Endothelial cell of umbilical vein (primary cell): ENCODE measurements at regions not wholly inside any gene's neighbourhood (a gene's known extent, or its start where the extent isn't known, plus 50 kb on each side); places are given as distances from the start of the nearest gene placed in this dataset. TPM values are rescaled to one million over a fixed set of nuclear protein-coding genes. Genes with fewer than 3 reads are reported as not detected.

Experiments used
- BruUV-seq: library from RNA; stranded (reverse); fragments of 400-500 nt; replicated peaks from 2 replicates; lab custom pipeline; 2021; lab: Mats Ljungman, UMichigan
- CTCF ChIA-PET: fragments of 300-600, 350-600 bp; sonication (Branson Sonifier 250); formaldehyde crosslinking; loops from one replicate; lab custom pipeline; 2021; ENCODE audit warnings: antibody characterized with exemption, inconsistent platforms; lab: Charles Lee
- POLR2A ChIA-PET: fragments of 300-600, 350-600 bp; sonication (Branson Sonifier 250); formaldehyde crosslinking; loops from one replicate; lab custom pipeline; 2021; ENCODE audit warnings: antibody characterized with exemption, inconsistent platforms; lab: Charles Lee
- DNase-seq: peaks from one replicate; pipeline ENCODE4 v3.0.0-alpha.2; 2011; ENCODE audit warnings: low read depth, low spot score
- FAIRE-seq: peaks from 2 replicates; lab custom pipeline; 2011; peaks lifted over from hg19 to GRCh38; lab: Jason Lieb, UNC
- H2AFZ ChIP-seq: 2 replicates; pipeline ENCODE4 v1.6.0; 2012; ENCODE audit warnings: low read depth, low read length, control low read depth, inconsistent platforms
- H3K27ac ChIP-seq: 2 replicates; pipeline ENCODE4 v1.5.1; 2011; ENCODE audit warnings: low read depth, mild to moderate bottlenecking, control low read depth, low read length, moderate library complexity; ENCODE audit not compliant: insufficient read depth
- H3K27me3 ChIP-seq, 2 experiments: 2 replicates each; pipeline versions ENCODE4 v1.6.0 to v1.6.1; 2011; ENCODE audit warnings: low read length in 2 of 2, mixed read lengths in 1 of 2; ENCODE audit not compliant: control insufficient read depth in 2 of 2, insufficient read depth in 2 of 2
- H3K36me3 ChIP-seq, 2 experiments: 2 replicates in 1 of 2; 3 replicates in 1 of 2; pipeline ENCODE4 v1.5.1; 2011; ENCODE audit warnings: low read length in 2 of 2, mild to moderate bottlenecking in 1 of 2, moderate library complexity in 1 of 2; ENCODE audit not compliant: control insufficient read depth in 2 of 2, insufficient read depth in 2 of 2; ENCODE audit errors: extremely low read depth in 1 of 2
- H3K4me1 ChIP-seq: 3 replicates; pipeline ENCODE4 v1.5.1; 2011; ENCODE audit warnings: mild to moderate bottlenecking, low read length; ENCODE audit not compliant: control insufficient read depth, insufficient read depth; ENCODE audit errors: extremely low read depth
- H3K4me2 ChIP-seq: 2 replicates; pipeline ENCODE4 v1.6.1; 2011; ENCODE audit warnings: low read length, control low read depth, mixed read lengths; ENCODE audit not compliant: insufficient read depth
- H3K4me3 ChIP-seq, 3 experiments: fragments of 200-600 bp in 1 of 3; sonication (generic), shearing (Covaris generic) in 1 of 3; replicated peaks in 1 of 3; 2 replicates each; pipeline ENCODE4 v1.5.1; 2011 to 2016; ENCODE audit warnings: control low read depth in 3 of 3, low read length in 3 of 3, mild to moderate bottlenecking in 2 of 3, inconsistent platforms in 1 of 3, low read depth in 1 of 3, moderate library complexity in 1 of 3; ENCODE audit not compliant: insufficient read depth in 1 of 3
- H3K79me2 ChIP-seq: 2 replicates; pipeline ENCODE4 v1.6.0; 2012; ENCODE audit warnings: low read length, inconsistent platforms; ENCODE audit not compliant: control insufficient read depth, insufficient read depth
- H3K9ac ChIP-seq: replicated peaks from 2 replicates; pipeline ENCODE3; 2011; ENCODE audit warnings: low read length, control low read depth; ENCODE audit not compliant: insufficient read depth; ENCODE audit errors: extremely low read depth
- H3K9me1 ChIP-seq: replicated peaks from 3 replicates; pipeline ENCODE4 v1.6.0; 2011; ENCODE audit warnings: mild to moderate bottlenecking, low read length; ENCODE audit not compliant: control insufficient read depth, insufficient read depth; ENCODE audit errors: extremely low read depth
- H3K9me3 ChIP-seq: replicated peaks from 2 replicates; pipeline ENCODE4 v1.5.1; 2012; ENCODE audit warnings: low read length, inconsistent platforms; ENCODE audit not compliant: control insufficient read depth, insufficient read depth
- H4K20me1 ChIP-seq: replicated peaks from 2 replicates; pipeline ENCODE3; 2011; ENCODE audit warnings: mild to moderate bottlenecking, low read length; ENCODE audit not compliant: control insufficient read depth, insufficient read depth; ENCODE audit errors: extremely low read depth
- EZH2 ChIP-seq: IDR thresholded peaks from 2 replicates; pipeline ENCODE4 v1.6.1; 2012; ENCODE audit warnings: borderline replicate concordance, low read depth, mild to moderate bottlenecking, moderate library complexity, low read length, inconsistent platforms; ENCODE audit not compliant: severe bottlenecking
- FOS ChIP-seq: IDR thresholded peaks from 2 replicates; pipeline ENCODE4 v1.6.1; 2011; ENCODE audit warnings: mild to moderate bottlenecking, low read length, moderate library complexity, borderline replicate concordance; ENCODE audit not compliant: insufficient read depth
- GATA2 ChIP-seq: IDR thresholded peaks from 2 replicates; pipeline ENCODE4 v1.7.0; 2011; ENCODE audit warnings: low read depth, mild to moderate bottlenecking, moderate library complexity, mixed read lengths, low read length; ENCODE audit not compliant: insufficient read length, insufficient read depth
- JUN ChIP-seq: IDR thresholded peaks from 2 replicates; pipeline ENCODE4 v1.6.1; 2011; ENCODE audit warnings: borderline replicate concordance, low read depth; ENCODE audit not compliant: insufficient read length, insufficient read depth
- MAX ChIP-seq: IDR thresholded peaks from 2 replicates; pipeline ENCODE4 v1.6.1; 2011; ENCODE audit not compliant: insufficient read depth, insufficient read length
- MYC ChIP-seq: IDR thresholded peaks from one replicate; pipeline ENCODE4 v1.6.1; 2011; ENCODE audit warnings: mild to moderate bottlenecking, low read depth, low read length
- POLR2A ChIP-seq: IDR thresholded peaks from 2 replicates; pipeline ENCODE4 v1.6.1; 2012; ENCODE audit warnings: low read depth, mild to moderate bottlenecking, control low read depth, low read length
- POLR2AphosphoS5 ChIP-seq: IDR thresholded peaks from 2 replicates; pipeline ENCODE4 v1.6.1; 2012; ENCODE audit warnings: low read depth, mild to moderate bottlenecking, control low read depth, low read length, moderate library complexity; ENCODE audit not compliant: insufficient read depth
- dilution Hi-C: fragments of 300-500 bp; cut with MboI; formaldehyde crosslinking; loops from one replicate; pipeline ENCODE4 v1.15.0; 2019; ENCODE audit warnings: low sequenced_read_pairs; ENCODE audit not compliant: extremely low pct_ligation_motif_present
- intact Hi-C: fragments of 100-400 bp; cut with micrococcal nuclease; formaldehyde crosslinking; loops from one replicate; pipeline ENCODE4 v1.10.0; 2022
- small RNA-seq: library from RNA; depleted of rRNA; stranded (forward); fragments of <200 nt; gene quantifications from one replicate; pipeline ENCODE3, GENCODE V24; 2012; ENCODE audit warnings: low replicate concordance, low read depth; ENCODE audit not compliant: insufficient read depth, insufficient read length
- TF ChIP-seq, protein P1 (sequence below), 2 donors: IDR thresholded peaks; 1 replicate in 1 of 2; 2 replicates in 1 of 2; pipeline ENCODE4 v1.5.1; 2011; ENCODE audit warnings: low read length in 2 of 2, mild to moderate bottlenecking in 2 of 2, moderate library complexity in 2 of 2, control low read depth in 1 of 2, inconsistent platforms in 1 of 2, low read depth in 1 of 2; ENCODE audit not compliant: insufficient read depth in 1 of 2; ENCODE audit errors: extremely low read depth in 1 of 2

DNA sequence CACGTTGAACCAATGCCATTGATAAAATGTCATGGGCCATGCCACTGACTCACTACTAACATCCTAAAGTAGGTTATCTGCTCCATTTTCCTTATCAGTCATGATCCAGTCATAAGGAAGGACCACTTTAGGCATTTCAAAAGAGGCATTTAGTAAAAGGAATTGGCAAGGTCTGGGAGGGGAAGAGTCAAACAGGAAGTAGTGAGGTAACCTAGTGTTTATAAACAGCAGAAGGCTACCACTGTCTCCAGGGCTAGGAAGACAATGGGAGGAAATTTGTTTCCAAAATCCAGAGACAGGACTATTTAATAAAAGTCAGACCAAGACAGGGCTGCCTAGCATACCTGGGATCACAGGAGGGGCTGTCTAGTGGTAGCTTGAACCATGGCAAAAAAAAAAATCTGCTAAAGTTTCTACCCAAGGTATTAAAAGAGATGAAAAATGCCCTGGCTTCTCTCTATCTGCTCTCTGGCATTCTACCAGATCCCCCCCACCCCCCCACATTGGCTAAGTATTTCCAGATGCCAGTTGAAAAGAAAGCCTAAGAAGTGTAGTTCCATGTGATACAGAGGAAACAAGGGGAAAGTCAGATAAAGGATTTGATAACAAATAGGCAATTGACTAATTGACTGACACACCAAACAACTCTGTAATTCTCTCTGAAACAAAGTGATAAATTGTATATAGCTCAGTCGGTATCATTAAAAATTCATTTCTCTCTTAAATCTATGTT is 50.4 kb upstream of the C11orf87 start:
- no peak overlapping the region for H3K27ac ChIP-seq
- no peaks in the 10 kb centered on the region for H3K27me3 ChIP-seq
- no peaks in the 10 kb centered on the region for H3K9me3 ChIP-seq
- no peaks in the 10 kb centered on the region for H3K36me3 ChIP-seq
- ChIA-PET POLR2A (no interaction called here), CTCF (no interaction called here)
- H4K20me1 ChIP-seq = no peaks in the 10 kb centered on the region
- no peak overlapping the region for H2AFZ ChIP-seq
- FAIRE-seq = no peak
- H3K4me2 ChIP-seq = no peak overlapping the region
- BruUV-seq = no TSS peak
- no peak overlapping the region for H3K4me3 ChIP-seq
- H3K9me1 ChIP-seq = no peaks in the 10 kb centered on the region
- TF ChIP-seq MYC = no peak
- TF ChIP-seq, protein P1, sequence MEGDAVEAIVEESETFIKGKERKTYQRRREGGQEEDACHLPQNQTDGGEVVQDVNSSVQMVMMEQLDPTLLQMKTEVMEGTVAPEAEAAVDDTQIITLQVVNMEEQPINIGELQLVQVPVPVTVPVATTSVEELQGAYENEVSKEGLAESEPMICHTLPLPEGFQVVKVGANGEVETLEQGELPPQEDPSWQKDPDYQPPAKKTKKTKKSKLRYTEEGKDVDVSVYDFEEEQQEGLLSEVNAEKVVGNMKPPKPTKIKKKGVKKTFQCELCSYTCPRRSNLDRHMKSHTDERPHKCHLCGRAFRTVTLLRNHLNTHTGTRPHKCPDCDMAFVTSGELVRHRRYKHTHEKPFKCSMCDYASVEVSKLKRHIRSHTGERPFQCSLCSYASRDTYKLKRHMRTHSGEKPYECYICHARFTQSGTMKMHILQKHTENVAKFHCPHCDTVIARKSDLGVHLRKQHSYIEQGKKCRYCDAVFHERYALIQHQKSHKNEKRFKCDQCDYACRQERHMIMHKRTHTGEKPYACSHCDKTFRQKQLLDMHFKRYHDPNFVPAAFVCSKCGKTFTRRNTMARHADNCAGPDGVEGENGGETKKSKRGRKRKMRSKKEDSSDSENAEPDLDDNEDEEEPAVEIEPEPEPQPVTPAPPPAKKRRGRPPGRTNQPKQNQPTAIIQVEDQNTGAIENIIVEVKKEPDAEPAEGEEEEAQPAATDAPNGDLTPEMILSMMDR (IDR thresholded peaks at IDR 0.05; ENCODE audit: extremely low read depth in 1 of 2, insufficient read depth in 1 of 2, low read depth in 1 of 2, low read length in 2 of 2) = no peak
- no peak for TF ChIP-seq POLR2A
- TF ChIP-seq GATA2 = no peak
- TF ChIP-seq JUN = no peak
- no peak for TF ChIP-seq FOS
- TF ChIP-seq EZH2 = no peak
- TF ChIP-seq POLR2AphosphoS5 = no peak
- TF ChIP-seq MAX = no peak
- no peaks in the 10 kb centered on the region for H3K79me2 ChIP-seq
- dilution Hi-C loops (no loop called here), intact Hi-C loops (no loop called here)
- H3K9ac ChIP-seq = no peak overlapping the region
- DNase-seq = no peak
- no peaks in the 10 kb centered on the region for H3K4me1 ChIP-seq

Small RNAs in the stretch of these regions (small RNA-seq; reads per million reads assigned to genes)
- gene RF00157 = not detected
- not detected for gene RNA5SP349
- not detected for gene RNU6-654P
